IMR-90 (cell line): ENCODE measurements at regions not wholly inside any gene's neighbourhood (a gene's known extent, or its start where the extent isn't known, plus 50 kb on each side); places are given as distances from the start of the nearest gene placed in this dataset.

ENCODE experiments used
- ATAC-seq: fragments of 200-7000 bp; cut with Tn5 transposase; 2 replicates; pipeline ENCODE4 v1.9.1; 2020; ENCODE audit warnings: low read depth, mild to moderate bottlenecking, moderate library complexity
- BruUV-seq: library from RNA; stranded (reverse); fragments of 400-500 nt; replicated peaks from 2 replicates; lab custom pipeline; 2021; lab: Mats Ljungman, UMichigan
- CTCF ChIA-PET: fragments of 300-600 bp; formaldehyde crosslinking; extraction: SDS; loops from one replicate; lab custom pipeline; 2021; ENCODE audit warnings: antibody characterized with exemption; lab: Yijun Ruan, JAX
- POLR2A ChIA-PET: fragments of 300-600 bp; sonication (Branson Sonifier 250); formaldehyde crosslinking; loops from one replicate; lab custom pipeline; 2022; ENCODE audit warnings: antibody characterized with exemption; ENCODE audit not compliant: unreplicated experiment; lab: Charles Lee
- DNase-seq: peaks from one replicate; pipeline ENCODE4 v3.0.0; 2013
- H2AFZ ChIP-seq: replicated peaks from 2 replicates; pipeline ENCODE3; 2013; ENCODE audit warnings: low read length, mild to moderate bottlenecking; ENCODE audit not compliant: poor library complexity
- H2AK5ac ChIP-seq: 2 replicates; pipeline ENCODE4 v1.6.1; 2013; ENCODE audit warnings: low read depth, low read length, inconsistent platforms
- H2AK9ac ChIP-seq: replicated peaks from 2 replicates; pipeline ENCODE3; 2013; ENCODE audit warnings: mild to moderate bottlenecking, low read depth, low read length, moderate library complexity; ENCODE audit not compliant: poor library complexity
- H2BK120ac ChIP-seq: 2 replicates; pipeline ENCODE4 v1.6.1; 2013; ENCODE audit warnings: low read depth, low read length, inconsistent platforms
- H2BK15ac ChIP-seq: 3 replicates; pipeline ENCODE4 v1.6.1; 2013; ENCODE audit warnings: low read depth, low read length, inconsistent platforms
- H2BK20ac ChIP-seq: 2 replicates; pipeline ENCODE4 v1.6.1; 2013; ENCODE audit warnings: low read depth, mild to moderate bottlenecking, inconsistent platforms, low read length, moderate library complexity
- H2BK5ac ChIP-seq: 2 replicates; pipeline ENCODE4 v1.6.1; 2013; ENCODE audit warnings: mild to moderate bottlenecking, low read depth, low read length, inconsistent platforms; ENCODE audit not compliant: poor library complexity, severe bottlenecking
- H3K14ac ChIP-seq: replicated peaks from 2 replicates; pipeline ENCODE4 v1.6.1; 2013; ENCODE audit warnings: low read depth, low read length, inconsistent platforms
- H3K18ac ChIP-seq: 2 replicates; pipeline ENCODE4 v1.6.1; 2013; ENCODE audit warnings: low read depth, low read length, control low read depth
- H3K23ac ChIP-seq: 2 replicates; pipeline ENCODE4 v1.6.1; 2013; ENCODE audit warnings: low read depth, low read length, inconsistent platforms
- H3K27ac ChIP-seq: 2 replicates; pipeline ENCODE4 v1.5.1; 2013; ENCODE audit warnings: mild to moderate bottlenecking, control low read depth, low read length; ENCODE audit not compliant: insufficient read depth
- H3K27me3 ChIP-seq: 2 replicates; pipeline ENCODE4 v1.6.1; 2013; ENCODE audit warnings: low read length; ENCODE audit not compliant: control insufficient read depth, insufficient read depth
- H3K36me3 ChIP-seq: 2 replicates; pipeline ENCODE4 v1.6.1; 2013; ENCODE audit warnings: low read length, mixed read lengths; ENCODE audit not compliant: control insufficient read depth, insufficient read depth
- H3K4ac ChIP-seq: 2 replicates; pipeline ENCODE4 v1.6.1; 2013; ENCODE audit warnings: low read depth, low read length, inconsistent platforms
- H3K4me1 ChIP-seq: 2 replicates; pipeline ENCODE4 v1.6.1; 2013; ENCODE audit warnings: low read length, mixed read lengths; ENCODE audit not compliant: control insufficient read depth, insufficient read depth
- H3K4me2 ChIP-seq: 2 replicates; pipeline ENCODE4 v1.6.1; 2013; ENCODE audit warnings: low read depth, mild to moderate bottlenecking, control low read depth, low read length, moderate library complexity
- H3K4me3 ChIP-seq: 2 replicates; pipeline ENCODE4 v1.5.1; 2013; ENCODE audit warnings: low read depth, mild to moderate bottlenecking, control low read depth, low read length, moderate library complexity; ENCODE audit not compliant: insufficient read depth
- H3K56ac ChIP-seq: 2 replicates; pipeline ENCODE4 v1.6.1; 2013; ENCODE audit warnings: low read length, inconsistent platforms; ENCODE audit not compliant: insufficient read depth; ENCODE audit errors: extremely low read depth
- H3K79me1 ChIP-seq, 2 experiments: 2 replicates each; pipeline ENCODE4 v1.6.1; 2013; ENCODE audit warnings: low read length in 2 of 2, inconsistent platforms in 1 of 2, low read depth in 1 of 2
- H3K9ac ChIP-seq: 2 replicates; pipeline ENCODE4 v1.6.1; 2013; ENCODE audit warnings: low read depth, low read length, control low read depth
- H3K9me1 ChIP-seq: 2 replicates; pipeline ENCODE4 v1.6.1; 2013; ENCODE audit warnings: low read length, inconsistent platforms; ENCODE audit not compliant: insufficient read depth
- H3K9me3 ChIP-seq: 2 replicates; pipeline ENCODE4 v1.6.1; 2013; ENCODE audit warnings: low read length; ENCODE audit not compliant: control insufficient read depth, insufficient read depth
- H4K20me1 ChIP-seq: 2 replicates; pipeline ENCODE4 v1.6.1; 2013; ENCODE audit warnings: low read length, inconsistent platforms; ENCODE audit not compliant: insufficient read depth
- H4K5ac ChIP-seq: 2 replicates; pipeline ENCODE4 v1.6.1; 2013; ENCODE audit warnings: mild to moderate bottlenecking, low read depth, low read length, control low read depth
- H4K8ac ChIP-seq, 2 experiments: 2 replicates each; pipeline ENCODE4 v1.6.1; 2013; ENCODE audit warnings: low read depth in 2 of 2, low read length in 2 of 2, control low read depth in 1 of 2, inconsistent platforms in 1 of 2
- H4K91ac ChIP-seq: 2 replicates; pipeline ENCODE4 v1.6.1; 2013; ENCODE audit warnings: low read depth, low read length, inconsistent platforms; ENCODE audit not compliant: insufficient read depth
- ELK1 ChIP-seq: fragments of 150-350 bp; IDR thresholded peaks from 2 replicates; pipeline ENCODE4 v1.6.1; 2016; ENCODE audit warnings: low read depth, mild to moderate bottlenecking, low read length, moderate library complexity, borderline replicate concordance
- MXI1 ChIP-seq: IDR thresholded peaks from 2 replicates; pipeline ENCODE4 v1.6.1; 2012; ENCODE audit warnings: low read depth, mild to moderate bottlenecking, low read length, moderate library complexity, borderline replicate concordance
- NFE2L2 ChIP-seq: fragments of 150-350 bp; IDR thresholded peaks from 2 replicates; pipeline ENCODE4 v1.6.1; 2016; ENCODE audit warnings: low read depth, mild to moderate bottlenecking, low read length
- POLR2A ChIP-seq: IDR thresholded peaks from 2 replicates; pipeline ENCODE4 v1.6.1; 2012; ENCODE audit warnings: mild to moderate bottlenecking, low read depth, low read length
- RAD21 ChIP-seq: IDR thresholded peaks from 2 replicates; pipeline ENCODE4 v1.6.1; 2012; ENCODE audit warnings: low read length, improper control_type of control experiment
- RCOR1 ChIP-seq: IDR thresholded peaks from 2 replicates; pipeline ENCODE4 v1.6.1; 2012; ENCODE audit warnings: mild to moderate bottlenecking, low read length, improper control_type of control experiment; ENCODE audit not compliant: insufficient replicate concordance
- RFX5 ChIP-seq: IDR thresholded peaks from 2 replicates; pipeline ENCODE4 v1.8.0; 2012; ENCODE audit warnings: low read depth, mild to moderate bottlenecking, low read length, moderate library complexity
- SMC3 ChIP-seq: fragments of 150-350 bp; IDR thresholded peaks from 2 replicates; pipeline ENCODE4 v1.6.1; 2016; ENCODE audit warnings: low read depth, mild to moderate bottlenecking, antibody characterized with exemption, low read length, moderate library complexity
- WGBS, 2 experiments: methylation state at CpG; one replicate each; pipeline versions ENCODE4 v1.1.5 to v1.1.7; 2013; ENCODE audit warnings: missing lambda C conversion rate in 2 of 2; ENCODE audit not compliant: insufficient read length in 1 of 2; ENCODE audit errors: extremely low coverage in 2 of 2; 5-methylcytosine and 5-hydroxymethylcytosine counted together
- dilution Hi-C: fragments of 300-500 bp; cut with HindIII; formaldehyde crosslinking; loops from one replicate; pipeline ENCODE4 v1.14.3; 2018; ENCODE audit warnings: low sequenced_read_pairs; ENCODE audit not compliant: unreplicated experiment
- in situ Hi-C: fragments of 300-500 bp; cut with MboI; formaldehyde crosslinking; loops from 3 replicates; pipeline ENCODE4 v1.14.3; 2019; ENCODE audit warnings: low sequenced_read_pairs, inconsistent platforms, mixed read lengths
- intact Hi-C: fragments of 100-400 bp; cut with micrococcal nuclease; formaldehyde crosslinking; loops from 2 replicates; pipeline ENCODE4 v1.10.0; 2022

DNA sequence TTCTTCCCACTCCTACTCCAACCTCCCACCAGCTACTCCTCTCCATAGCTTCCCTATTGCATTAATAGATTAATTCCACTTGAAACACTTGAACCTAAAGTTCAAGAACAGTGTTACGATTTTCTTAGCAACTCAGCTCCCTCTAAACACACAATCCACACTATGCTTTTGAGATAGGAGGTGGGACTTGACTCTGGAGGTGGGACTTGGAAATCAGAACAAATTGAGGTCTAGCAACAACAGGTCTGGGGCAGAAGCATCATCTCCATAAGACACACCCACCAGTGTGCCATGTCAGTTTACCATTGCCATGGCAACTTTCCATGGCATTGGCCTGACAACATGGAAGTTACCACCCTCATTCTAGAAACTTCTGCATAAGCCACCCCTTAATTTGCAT lies 336.5 kb upstream of the ALCAM start:
- no TSS peak for BruUV-seq

More for the DNA sequence above, 336.5 kb upstream of the ALCAM start:
- Histone ChIP-seq H3K4me1 (no peaks in the 10 kb centered on the region), H4K5ac (no peak overlapping the region), H3K14ac (no peak overlapping the region), H3K4me2 (no peak overlapping the region), H3K79me1 (no peaks in the 10 kb centered on the region), H3K9ac (no peak overlapping the region), H4K8ac (no peak overlapping the region), H3K56ac (no peak overlapping the region), H3K36me3 (no peaks in the 10 kb centered on the region), H3K27me3 (no peaks in the 10 kb centered on the region), H3K18ac (no peak overlapping the region), H3K23ac (no peak overlapping the region), H3K4ac (no peak overlapping the region), H3K9me1 (no peaks in the 10 kb centered on the region), H4K20me1 (no peaks in the 10 kb centered on the region), H2BK120ac (no peak overlapping the region), H2AFZ (no peak overlapping the region), H2BK20ac (no peak overlapping the region), H2AK9ac (no peak overlapping the region), H2AK5ac (no peak overlapping the region), H3K9me3 (no peaks in the 10 kb centered on the region), H4K91ac (no peak overlapping the region), H3K4me3 (no peak overlapping the region), H2BK5ac (no peak overlapping the region), H3K27ac (no peak overlapping the region), H2BK15ac (no peak overlapping the region)
- DNase-seq (no peak), ATAC-seq (no peak)
- ChIA-PET CTCF (no interaction called here), POLR2A (no interaction called here)
- dilution Hi-C loops, result no loop called here
- in situ Hi-C loops, result no loop called here
- TF ChIP-seq SMC3 (no peak), NFE2L2 (no peak), RCOR1 (no peak), RAD21 (no peak), POLR2A (no peak), ELK1 (no peak), MXI1 (no peak), RFX5 (no peak)
- intact Hi-C loops, result no loop called here
- no CpG with 5 or more reads among the region's 1 CpG for WGBS, 2 experiments
